ENCODE measurements at regions not wholly inside any gene's neighbourhood (a gene's known extent, or its start where the extent isn't known, plus 50 kb on each side); places are given as distances from the start of the nearest gene placed in this dataset.

GRCh38 chr11:62068730-62069129 is 55.1 kb upstream of the INCENP start:
- in situ Hi-C loops (cut with MboI; ENCODE audit: low pct_ligation_motif_present in 1 of 4, low pct_unique_long_range_greater_than_20kb in 1 of 4, low sequenced_read_pairs in 3 of 4) = loop anchor here in 1 of 4 donors (25.0 kb wide), 1 partner anchor 181 kb away; the partner anchor contains the start of gene FADS3
- no peaks in the 10 kb centered on the region for H3K9me3 ChIP-seq
- intact Hi-C loops (cut with DNase I; ENCODE audit: low total_unique reads) = no loop called here
- no peak overlapping the region for H3K4me3 ChIP-seq
- H3K4me1 ChIP-seq = no peaks in the 10 kb centered on the region
- H3K27ac ChIP-seq = no peak overlapping the region
- no peaks in the 10 kb centered on the region for H3K36me3 ChIP-seq
- TF ChIP-seq POLR2A (IDR thresholded peaks at IDR 0.05) = no peak
- no peak for TF ChIP-seq CTCF (IDR thresholded peaks at IDR 0.05)
- no peak for TF ChIP-seq POLR2AphosphoS5 (IDR thresholded peaks at IDR 0.05)
- no peak for TF ChIP-seq EP300 (IDR thresholded peaks at IDR 0.05; ENCODE audit: low read depth)
- no peak for DNase-seq
- no peaks in the 10 kb centered on the region for H3K27me3 ChIP-seq
- 78 to 84% methylated on average over 3 of the region's 3 CpGs for WGBS, 2 donors (ENCODE audit: low coverage in 1 of 2)

GRCh38 chr11:62067741-62068140 is 56.1 kb upstream of the INCENP start:
- no peak for TF ChIP-seq EP300 (IDR thresholded peaks at IDR 0.05; ENCODE audit: low read depth)
- TF ChIP-seq POLR2A (IDR thresholded peaks at IDR 0.05) = no peak
- TF ChIP-seq CTCF (IDR thresholded peaks at IDR 0.05) = no peak
- no peak for TF ChIP-seq POLR2AphosphoS5 (IDR thresholded peaks at IDR 0.05)
- H3K4me1 ChIP-seq = no peaks in the 10 kb centered on the region
- intact Hi-C loops (cut with DNase I; ENCODE audit: low total_unique reads) (no loop called here), in situ Hi-C loops (cut with MboI; ENCODE audit: low pct_ligation_motif_present in 1 of 4, low pct_unique_long_range_greater_than_20kb in 1 of 4, low sequenced_read_pairs in 3 of 4) (loop anchor here in 1 of 4 donors (25.0 kb wide), 1 partner anchor 180 kb away; the partner anchor contains the start of gene FADS3)
- no peaks in the 10 kb centered on the region for H3K9me3 ChIP-seq
- no peak overlapping the region for H3K27ac ChIP-seq
- DNase-seq = no peak
- 85 to 91% methylated on average over 4 to 8 of the region's 8 CpGs for WGBS, 2 donors (ENCODE audit: low coverage in 1 of 2)
- no peak overlapping the region for H3K4me3 ChIP-seq
- no peaks in the 10 kb centered on the region for H3K27me3 ChIP-seq
- no peaks in the 10 kb centered on the region for H3K36me3 ChIP-seq

GRCh38 chr11:62064221-62064620 is 59.6 kb upstream of the INCENP start:
- WGBS, 2 donors (ENCODE audit: low coverage in 1 of 2) = 83% methylated on average over 2 of the region's 2 CpGs; no CpG with 5 or more reads in 1 of the 2 donors
- no peaks in the 10 kb centered on the region for H3K36me3 ChIP-seq
- no peaks in the 10 kb centered on the region for H3K27me3 ChIP-seq
- intact Hi-C loops (cut with DNase I; ENCODE audit: low total_unique reads) (no loop called here), in situ Hi-C loops (cut with MboI; ENCODE audit: low pct_ligation_motif_present in 1 of 4, low pct_unique_long_range_greater_than_20kb in 1 of 4, low sequenced_read_pairs in 3 of 4) (loop anchor here in 1 of 4 donors (25.0 kb wide), 1 partner anchor 177 kb away; the partner anchor contains the start of gene FADS3)
- DNase-seq = no peak
- no peaks in the 10 kb centered on the region for H3K9me3 ChIP-seq
- no peaks in the 10 kb centered on the region for H3K4me1 ChIP-seq
- H3K4me3 ChIP-seq = no peak overlapping the region
- H3K27ac ChIP-seq = no peak overlapping the region
- no peak for TF ChIP-seq POLR2A (IDR thresholded peaks at IDR 0.05)
- no peak for TF ChIP-seq CTCF (IDR thresholded peaks at IDR 0.05)

- no peaks in the 10 kb centered on the region for H3K4me1 ChIP-seq
- H3K36me3 ChIP-seq = no peaks in the 10 kb centered on the region
- intact Hi-C loops (cut with DNase I; ENCODE audit: low total_unique reads) (no loop called here), in situ Hi-C loops (cut with MboI; ENCODE audit: low pct_ligation_motif_present in 1 of 4, low pct_unique_long_range_greater_than_20kb in 1 of 4, low sequenced_read_pairs in 3 of 4) (loop anchor here in 1 of 4 donors (25.0 kb wide), 1 partner anchor 175 kb away; the partner anchor contains the start of gene FADS3)
- DNase-seq = no peak
- no peaks in the 10 kb centered on the region for H3K27me3 ChIP-seq
- H3K27ac ChIP-seq = no peak overlapping the region
- H3K4me3 ChIP-seq = no peak overlapping the region
- no peaks in the 10 kb centered on the region for H3K9me3 ChIP-seq
- WGBS, 2 donors (ENCODE audit: low coverage in 1 of 2) = 80 to 89% methylated on average over 1 to 4 of the region's 4 CpGs
- TF ChIP-seq POLR2AphosphoS5 (IDR thresholded peaks at IDR 0.05) (no peak), CTCF (IDR thresholded peaks at IDR 0.05) (no peak), EP300 (IDR thresholded peaks at IDR 0.05; ENCODE audit: low read depth) (no peak), POLR2A (IDR thresholded peaks at IDR 0.05) (no peak)
Observed at GRCh38 chr11:62062223-62062861, 61.5 kb upstream of the INCENP start.
